H9 (cell line): ENCODE measurements at regions not wholly inside any gene's neighbourhood (a gene's known extent, or its start where the extent isn't known, plus 50 kb on each side); places are given as distances from the start of the nearest gene placed in this dataset.

Experiments used
- DNase-seq: peaks from one replicate; pipeline ENCODE4 v3.0.0-alpha.2; 2017
- H2AFZ ChIP-seq: one replicate; pipeline ENCODE4 v1.6.1; 2013; ENCODE audit warnings: mild to moderate bottlenecking, low read length, control low read depth, moderate library complexity
- H2AK5ac ChIP-seq: 2 replicates; pipeline ENCODE4 v1.6.1; 2013; ENCODE audit warnings: low read length, control low read depth, mixed read lengths; ENCODE audit not compliant: insufficient read length
- H2BK120ac ChIP-seq: one replicate; pipeline ENCODE4 v1.6.1; 2013; ENCODE audit warnings: low read depth, mild to moderate bottlenecking, low read length, control low read depth, inconsistent platforms; ENCODE audit not compliant: poor library complexity, severe bottlenecking
- H2BK12ac ChIP-seq: 2 replicates; pipeline ENCODE4 v1.6.1; 2013; ENCODE audit warnings: low read length, control low read depth, mixed read lengths, low read depth; ENCODE audit not compliant: insufficient read length
- H2BK15ac ChIP-seq: 2 replicates; pipeline ENCODE4 v1.6.1; 2013; ENCODE audit warnings: low read depth, low read length, control low read depth
- H2BK20ac ChIP-seq: one replicate; pipeline ENCODE4 v1.6.1; 2013; ENCODE audit warnings: low read depth, mild to moderate bottlenecking, low read length, control low read depth, inconsistent platforms; ENCODE audit not compliant: poor library complexity, severe bottlenecking
- H2BK5ac ChIP-seq: 2 replicates; pipeline ENCODE4 v1.6.1; 2013; ENCODE audit warnings: low read length, control low read depth, mixed read lengths; ENCODE audit not compliant: insufficient read length
- H3K14ac ChIP-seq: 2 replicates; pipeline ENCODE4 v1.6.1; 2013; ENCODE audit warnings: low read length, control low read depth; ENCODE audit not compliant: insufficient read depth
- H3K18ac ChIP-seq: 2 replicates; pipeline ENCODE4 v1.6.1; 2013; ENCODE audit warnings: low read depth, mild to moderate bottlenecking, mixed read lengths, low read length, control low read depth; ENCODE audit not compliant: insufficient read length
- H3K23ac ChIP-seq: 2 replicates; pipeline ENCODE4 v1.6.1; 2013; ENCODE audit warnings: low read length, control low read depth, mixed read lengths, low read depth; ENCODE audit not compliant: insufficient read length
- H3K23me2 ChIP-seq: 2 replicates; pipeline ENCODE4 v1.6.1; 2013; ENCODE audit warnings: low read depth, mild to moderate bottlenecking, mixed read lengths, low read length, control low read depth; ENCODE audit not compliant: insufficient read length, poor library complexity, severe bottlenecking
- H3K27ac ChIP-seq: 2 replicates; pipeline ENCODE4 v1.5.1; 2013; ENCODE audit warnings: low read length, control low read depth, mixed read lengths, low read depth; ENCODE audit not compliant: insufficient read length
- H3K27me3 ChIP-seq: 2 replicates; pipeline ENCODE4 v1.6.1; 2013; ENCODE audit warnings: low read length, control low read depth, inconsistent platforms; ENCODE audit not compliant: insufficient read depth
- H3K4ac ChIP-seq: 2 replicates; pipeline ENCODE4 v1.6.1; 2013; ENCODE audit warnings: low read depth, mild to moderate bottlenecking, control low read depth, inconsistent platforms, low read length, moderate library complexity
- H3K4me1 ChIP-seq: 2 replicates; pipeline ENCODE4 v1.6.1; 2013; ENCODE audit warnings: low read length, control low read depth, inconsistent platforms; ENCODE audit not compliant: insufficient read depth
- H3K4me2 ChIP-seq: 2 replicates; pipeline ENCODE4 v1.6.1; 2013; ENCODE audit warnings: low read length, control low read depth, mixed read lengths; ENCODE audit not compliant: insufficient read length, insufficient read depth
- H3K56ac ChIP-seq: 2 replicates; pipeline ENCODE4 v1.6.1; 2013; ENCODE audit warnings: low read depth, mild to moderate bottlenecking, mixed read lengths, low read length, control low read depth; ENCODE audit not compliant: insufficient read length
- H3K79me1 ChIP-seq: 2 replicates; pipeline ENCODE4 v1.6.1; 2013; ENCODE audit warnings: low read depth, mild to moderate bottlenecking, moderate library complexity, low read length, control low read depth, inconsistent platforms; ENCODE audit not compliant: insufficient read depth, poor library complexity, severe bottlenecking
- H3K79me2 ChIP-seq: 2 replicates; pipeline ENCODE4 v1.6.1; 2013; ENCODE audit warnings: low read length, control low read depth, inconsistent platforms; ENCODE audit not compliant: insufficient read depth
- H3K9ac ChIP-seq: 2 replicates; pipeline ENCODE4 v1.6.1; 2013; ENCODE audit warnings: low read length, control low read depth, mixed read lengths; ENCODE audit not compliant: insufficient read length; ENCODE audit errors: extremely low read depth
- H3K9me3 ChIP-seq: one replicate; pipeline ENCODE4 v1.6.1; 2013; ENCODE audit warnings: low read depth, low read length, inconsistent platforms; ENCODE audit not compliant: control insufficient read depth
- H3T11ph ChIP-seq: one replicate; pipeline ENCODE4 v1.6.1; 2013; ENCODE audit warnings: mild to moderate bottlenecking, low read length, control low read depth, inconsistent platforms
- H4K20me1 ChIP-seq: one replicate; pipeline ENCODE4 v1.6.1; 2013; ENCODE audit not compliant: control insufficient read depth, insufficient read length, insufficient read depth
- H4K5ac ChIP-seq: 2 replicates; pipeline ENCODE4 v1.6.1; 2013; ENCODE audit warnings: low read depth, mild to moderate bottlenecking, mixed read lengths, low read length, control low read depth; ENCODE audit not compliant: insufficient read length
- H4K8ac ChIP-seq: replicated peaks from 2 replicates; pipeline ENCODE4 v1.6.1; 2013; ENCODE audit warnings: low read length, control low read depth, mixed read lengths, low read depth; ENCODE audit not compliant: insufficient read length
- H4K91ac ChIP-seq: 2 replicates; pipeline ENCODE4 v1.6.1; 2013; ENCODE audit warnings: low read depth, mild to moderate bottlenecking, moderate library complexity, mixed read lengths, low read length, control low read depth; ENCODE audit not compliant: insufficient read length
- H3K27ac Mint-ChIP-seq, 3 experiments: 2 replicates in 2 of 3; 3 replicates in 1 of 3; pipeline ENCODE4 v1.8.0; 2020 to 2021; ENCODE audit warnings: mixed read lengths in 3 of 3, mild to moderate bottlenecking in 1 of 3, moderate library complexity in 1 of 3
- H3K27me3 Mint-ChIP-seq: 2 replicates; pipeline ENCODE4 v1.8.0; 2021; ENCODE audit warnings: low read depth, mild to moderate bottlenecking, moderate library complexity, mixed read lengths
- H3K36me3 Mint-ChIP-seq, 3 experiments: 2 replicates in 2 of 3; 3 replicates in 1 of 3; pipeline ENCODE4 v1.8.0; 2020 to 2021; ENCODE audit warnings: low read depth in 3 of 3, mixed read lengths in 3 of 3; ENCODE audit not compliant: insufficient read depth in 1 of 3
- H3K4me1 Mint-ChIP-seq, 2 experiments: 2 replicates each; pipeline ENCODE4 v1.8.0; 2020; ENCODE audit warnings: mixed read lengths in 2 of 2
- H3K4me3 Mint-ChIP-seq, 2 experiments: 2 replicates in 1 of 2; 3 replicates in 1 of 2; pipeline ENCODE4 v1.8.0; 2020 to 2021; ENCODE audit warnings: mild to moderate bottlenecking in 2 of 2, mixed read lengths in 2 of 2, moderate library complexity in 1 of 2
- H3K9me3 Mint-ChIP-seq, 2 experiments: 2 replicates in 1 of 2; 3 replicates in 1 of 2; pipeline ENCODE4 v1.8.0; 2020; ENCODE audit warnings: mild to moderate bottlenecking in 2 of 2, mixed read lengths in 2 of 2, moderate library complexity in 1 of 2
- CTCF ChIP-seq: fragments of 200-600 bp; sonication (generic); conservative IDR thresholded peaks from 3 replicates; pipeline ENCODE4 v1.8.0; 2021; ENCODE audit warnings: antibody characterized with exemption, mild to moderate bottlenecking
- WGBS: extraction: QIAGEN DNeasy Blood & Tissue Kit; methylation state at CpG from one replicate; pipeline ENCODE4 v1.1.7; 2013; ENCODE audit warnings: missing lambda C conversion rate, low lambda C conversion rate, mixed read lengths; ENCODE audit not compliant: insufficient read length; ENCODE audit errors: extremely low coverage; 5-methylcytosine and 5-hydroxymethylcytosine counted together

- H2AK5ac ChIP-seq = no peak overlapping the region
- no peak overlapping the region for H2BK5ac ChIP-seq
- Mint-ChIP-seq H3K4me1 (peaks cover 0 to 9% of the 10 kb centered on the region in 2 experiments; a peak in 1 of 4 replicates), H3K4me3 (no peak overlapping the region), H3K27me3 (peaks cover 2% of the 10 kb centered on the region), H3K36me3 (peaks cover 0 to 13% (median 0%) of the 10 kb centered on the region in 3 experiments; a peak in 4 of 7 replicates), H3K27ac (no peak overlapping the region), H3K9me3 (peaks cover 10 to 15% of the 10 kb centered on the region in 2 experiments)
- no peaks in the 10 kb centered on the region for H3K23me2 ChIP-seq
- H3K4ac ChIP-seq = no peak overlapping the region
- no peak for TF ChIP-seq CTCF
- no peak overlapping the region for H3K56ac ChIP-seq
- H3K23ac ChIP-seq = no peak overlapping the region
- H4K91ac ChIP-seq = no peak overlapping the region
- no peak overlapping the region for H2AFZ ChIP-seq
- no peak overlapping the region for H3T11ph ChIP-seq
- no peak overlapping the region for H2BK15ac ChIP-seq
- no peak overlapping the region for H2BK120ac ChIP-seq
- no peaks in the 10 kb centered on the region for H3K79me2 ChIP-seq
- H3K18ac ChIP-seq = no peak overlapping the region
- H3K14ac ChIP-seq = no peak overlapping the region
- no CpG with 5 or more reads among the region's 4 CpGs for WGBS
- no peak overlapping the region for H3K27ac ChIP-seq
- H2BK12ac ChIP-seq = no peak overlapping the region
- no peaks in the 10 kb centered on the region for H3K4me1 ChIP-seq
- no peaks in the 10 kb centered on the region for H4K20me1 ChIP-seq
- H4K5ac ChIP-seq = no peak overlapping the region
- H3K79me1 ChIP-seq = no peaks in the 10 kb centered on the region
- no peaks in the 10 kb centered on the region for H3K27me3 ChIP-seq
- no peak overlapping the region for H4K8ac ChIP-seq
- no peak overlapping the region for H2BK20ac ChIP-seq
- H3K4me2 ChIP-seq = no peak overlapping the region
- DNase-seq = no peak
- H3K9ac ChIP-seq = no peak overlapping the region
- H3K9me3 ChIP-seq = no peaks in the 10 kb centered on the region
Measured at GRCh38 chr17:77032929-77033328, 107.8 kb upstream of the SEC14L1 start.
